ENCODE measurements at regions not wholly inside any gene's neighbourhood (a gene's known extent, or its start where the extent isn't known, plus 50 kb on each side); places are given as distances from the start of the nearest gene placed in this dataset.

GRCh38 chr14:96638041-96638855 is 136.1 kb downstream of the PAPOLA start:
- no peak for DNase-seq

- DNase-seq: no peak
Observed at GRCh38 chr14:96639550-96639949, 137.4 kb downstream of the PAPOLA start.

GRCh38 chr14:96648506-96649326 is 146.5 kb downstream of the PAPOLA start:
- no peak for DNase-seq

GRCh38 chr14:96649327-96649601 is 147.1 kb downstream of the PAPOLA start:
- no peak for DNase-seq

- DNase-seq: no peak
Observed at GRCh38 chr14:96653597-96653996, 143.6 kb upstream of the VRK1 start.

- DNase-seq: no peak
Observed at GRCh38 chr14:96658611-96659010, 138.6 kb upstream of the VRK1 start.

- DNase-seq: no peak
Observed at GRCh38 chr14:96660123-96660522, 137.1 kb upstream of the VRK1 start.

GRCh38 chr14:96660667-96661066 is 136.5 kb upstream of the VRK1 start:
- peak; percentile 61 for DNase-seq

- DNase-seq: no peak
Observed at GRCh38 chr14:96661244-96661969, 135.8 kb upstream of the VRK1 start.

- peak; percentile 70 for DNase-seq
Observed at GRCh38 chr14:96662116-96662970, 134.8 kb upstream of the VRK1 start.

GRCh38 chr14:96663076-96663475 is 134.1 kb upstream of the VRK1 start:
- DNase-seq: no peak

- DNase-seq: no peak
Observed at GRCh38 chr14:96663491-96664067, 133.6 kb upstream of the VRK1 start.

GRCh38 chr14:96666088-96666487 is 131.1 kb upstream of the VRK1 start:
- peak; percentile 17 for DNase-seq

GRCh38 chr14:96670391-96670790 is 126.8 kb upstream of the VRK1 start:
- no peak for DNase-seq

GRCh38 chr14:96671218-96671617 is 126.0 kb upstream of the VRK1 start:
- no peak for DNase-seq

GRCh38 chr14:96673706-96674105 is 123.5 kb upstream of the VRK1 start:
- DNase-seq: no peak

GRCh38 chr14:96674121-96674520 is 123.1 kb upstream of the VRK1 start:
- no peak for DNase-seq

- DNase-seq: no peak
Observed at GRCh38 chr14:96676166-96676565, 121.0 kb upstream of the VRK1 start.

GRCh38 chr14:96681829-96682228 is 115.4 kb upstream of the VRK1 start:
- DNase-seq: no peak

- no peak for DNase-seq
Observed at GRCh38 chr14:96682401-96682800, 114.8 kb upstream of the VRK1 start.

GRCh38 chr14:96683562-96684289 is 113.5 kb upstream of the VRK1 start:
- DNase-seq: no peak

- DNase-seq: no peak
Observed at GRCh38 chr14:96686126-96686525, 111.1 kb upstream of the VRK1 start.
